ENCODE measurements at regions not wholly inside any gene's neighbourhood (a gene's known extent, or its start where the extent isn't known, plus 50 kb on each side); places are given as distances from the start of the nearest gene placed in this dataset.

- H3K79me2 ChIP-seq (replicated peaks; ENCODE audit: insufficient read depth) = no peaks in the 10 kb centered on the region
- Mint-ChIP-seq H3K9me3 (peaks cover 13% of the 10 kb centered on the region), H3K4me3 (no peak overlapping the region), H3K27me3 (ENCODE audit: insufficient read depth, low read depth, poor library complexity) (peaks cover 5% of the 10 kb centered on the region), H3K4me1 (no peaks in the 10 kb centered on the region), H3K36me3 (ENCODE audit: low read depth) (peaks cover 6% of the 10 kb centered on the region), H3K27ac (no peak overlapping the region)
- no peaks in the 10 kb centered on the region for H3K36me3 ChIP-seq (ENCODE audit: insufficient read depth)
- H4K20me1 ChIP-seq (replicated peaks; ENCODE audit: insufficient read depth) = no peaks in the 10 kb centered on the region
- peaks cover 7% of the 10 kb centered on the region; the same call in 1 of the 2 replicates for H3K9me2 ChIP-seq (ENCODE audit: insufficient read depth)
- no peaks in the 10 kb centered on the region for H3F3A ChIP-seq (replicated peaks; ENCODE audit: low read depth)
- ATAC-seq (no peak), DNase-seq (ENCODE audit: low spot score) (no peak)
- no peak overlapping the region for H3K27ac ChIP-seq (ENCODE audit: low read depth)
- H2AFZ ChIP-seq = no peak overlapping the region
- H3K4me1 ChIP-seq (ENCODE audit: insufficient read depth) = no peaks in the 10 kb centered on the region
- TF ChIP-seq ZNF114 (CRISPR knock-in tag; IDR thresholded peaks at IDR 0.05) (no peak), EZH2 (IDR thresholded peaks at IDR 0.05; ENCODE audit: low read depth, unreplicated experiment) (no peak), REST (IDR thresholded peaks at IDR 0.05; ENCODE audit: unreplicated experiment) (no peak), ZNF462 (CRISPR knock-in tag; IDR thresholded peaks at IDR 0.05) (no peak), CREB1 (CRISPR knock-in tag; IDR thresholded peaks at IDR 0.05; ENCODE audit: low read depth) (no peak), NANOG (IDR thresholded peaks at IDR 0.05; ENCODE audit: borderline replicate concordance) (no peak), ETS1 (IDR thresholded peaks at IDR 0.05) (no peak), CTCF (conservative IDR thresholded peaks at IDR 0.05; ENCODE audit: low read depth in 2 of 2) (no peak), ZNF331 (CRISPR knock-in tag; IDR thresholded peaks at IDR 0.05; ENCODE audit: low read depth) (no peak), EZH2phosphoT487 (IDR thresholded peaks at IDR 0.05; ENCODE audit: unreplicated experiment) (no peak), JUNB (IDR thresholded peaks at IDR 0.05; ENCODE audit: unreplicated experiment) (no peak), POLR2AphosphoS5 (IDR thresholded peaks at IDR 0.05; ENCODE audit: low read depth) (no peak), STAT1 (IDR thresholded peaks at IDR 0.05; ENCODE audit: unreplicated experiment) (no peak)
- H3K4me3 ChIP-seq = no peak overlapping the region
- no peak overlapping the region for H3K4me2 ChIP-seq
- H3K27me3 ChIP-seq (ENCODE audit: insufficient read depth) = no peaks in the 10 kb centered on the region
These were observed 160.6 kb downstream of the PJA2 start for GRCh38 chr5:109249126-109249525.

All from GM23338 (cell line).